GM13976 (cell line): ENCODE measurements at regions not wholly inside any gene's neighbourhood (a gene's known extent, or its start where the extent isn't known, plus 50 kb on each side); places are given as distances from the start of the nearest gene placed in this dataset.

Source experiments
- DNase-seq: peaks from one replicate; pipeline ENCODE4 v3.0.0; 2012; ENCODE audit warnings: low spot score
- CTCF ChIP-seq: IDR thresholded peaks from 2 replicates; pipeline ENCODE4 v1.5.1; 2012; ENCODE audit warnings: borderline replicate concordance, mild to moderate bottlenecking; ENCODE audit not compliant: insufficient read depth; ENCODE audit errors: extremely low read depth, missing control alignments, control extremely low read depth
- in situ Hi-C: fragments of 300-500 bp; cut with MboI; formaldehyde crosslinking; loops from one replicate; pipeline ENCODE4 v1.12.0; 2022; ENCODE audit warnings: low sequenced_read_pairs, mixed read lengths, inconsistent platforms; ENCODE audit not compliant: unreplicated experiment

DNA sequence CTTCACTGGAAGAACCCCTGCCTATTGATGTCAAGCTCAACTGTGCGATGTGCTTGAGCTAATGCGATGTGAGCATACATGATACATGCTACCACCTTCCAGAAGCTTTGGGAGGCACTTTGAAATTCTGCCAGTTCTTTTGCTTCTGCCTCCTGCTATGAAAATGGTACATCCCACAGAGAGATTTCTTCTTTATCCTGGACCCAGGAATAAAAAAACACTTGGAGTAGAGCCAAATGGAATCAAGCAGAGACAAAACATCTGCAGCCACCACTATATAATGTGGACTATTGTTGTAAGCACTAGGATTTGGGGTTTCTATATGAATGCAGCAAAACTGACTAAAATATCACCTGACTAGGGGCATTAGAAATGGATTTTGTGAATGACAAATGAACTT is 119.9 kb upstream of the GAP43 start:
- TF ChIP-seq CTCF: no peak
- no peak for DNase-seq
- in situ Hi-C loops: no loop called here

GRCh38 chr3:115508562-115508961 is 114.7 kb upstream of the GAP43 start:
- no peak for DNase-seq
- in situ Hi-C loops: no loop called here
- no peak for TF ChIP-seq CTCF

DNA sequence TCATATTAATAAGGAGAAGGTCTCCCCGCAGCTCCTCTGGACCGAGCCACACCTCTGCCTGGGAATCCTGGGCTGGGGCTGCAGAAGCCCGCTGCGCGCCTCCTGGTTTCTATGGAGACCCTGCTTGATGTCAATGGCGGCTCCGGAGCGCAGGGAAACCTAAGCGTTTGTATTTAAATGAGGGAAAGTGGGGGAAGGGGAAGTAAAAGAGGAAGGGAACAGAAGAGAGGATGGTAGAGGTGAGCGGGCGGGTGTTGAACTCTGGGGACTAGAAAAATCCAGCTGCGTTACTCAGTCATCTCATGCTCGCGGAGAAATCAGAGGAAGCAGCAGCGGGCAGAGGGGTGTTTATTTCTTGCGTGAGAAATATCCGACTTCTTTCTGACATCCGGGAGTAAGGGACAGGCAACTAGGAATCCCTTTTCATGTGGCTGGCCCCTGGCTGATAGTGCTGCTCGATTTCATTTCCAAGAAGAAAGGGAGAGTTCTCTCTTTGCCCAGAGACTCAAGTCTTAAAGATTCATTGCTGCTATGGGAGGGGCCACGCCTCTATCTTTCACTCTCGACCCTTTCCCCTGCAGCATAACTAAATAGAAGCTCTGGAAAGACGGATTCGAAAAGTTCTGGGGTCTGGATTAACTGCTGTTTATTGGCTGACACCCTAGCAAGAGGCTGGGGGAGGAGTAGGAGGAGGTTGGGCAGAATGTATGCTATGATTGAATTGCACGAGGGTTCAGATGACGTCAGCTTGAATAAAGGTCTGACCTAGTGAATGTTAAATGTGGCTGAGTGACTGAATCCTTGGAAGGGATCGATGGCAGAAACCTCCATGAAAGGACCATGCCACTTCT is 110.5 kb upstream of the GAP43 start:
- in situ Hi-C loops: no loop called here
- DNase-seq: no peak
- no peak for TF ChIP-seq CTCF

DNA sequence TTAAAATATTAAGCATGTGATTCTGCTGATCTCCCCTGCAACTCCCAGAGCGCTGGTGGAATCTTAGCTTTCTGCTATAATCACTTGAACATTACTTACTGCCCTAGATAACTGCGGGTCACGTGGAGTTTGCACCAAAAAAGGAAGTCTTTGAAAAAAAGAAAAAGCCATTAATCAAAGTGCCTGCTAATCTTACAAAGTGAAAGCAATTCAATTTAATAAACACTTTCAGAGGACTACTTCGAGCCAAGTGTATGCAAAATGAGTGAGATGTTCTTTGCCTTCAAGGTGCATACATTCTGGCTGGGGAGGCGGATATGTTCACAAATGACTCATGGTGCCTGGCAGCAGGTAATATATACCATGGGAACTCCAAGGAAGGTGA is 109.9 kb upstream of the GAP43 start:
- DNase-seq: no peak
- TF ChIP-seq CTCF: no peak
- in situ Hi-C loops: no loop called here

DNA sequence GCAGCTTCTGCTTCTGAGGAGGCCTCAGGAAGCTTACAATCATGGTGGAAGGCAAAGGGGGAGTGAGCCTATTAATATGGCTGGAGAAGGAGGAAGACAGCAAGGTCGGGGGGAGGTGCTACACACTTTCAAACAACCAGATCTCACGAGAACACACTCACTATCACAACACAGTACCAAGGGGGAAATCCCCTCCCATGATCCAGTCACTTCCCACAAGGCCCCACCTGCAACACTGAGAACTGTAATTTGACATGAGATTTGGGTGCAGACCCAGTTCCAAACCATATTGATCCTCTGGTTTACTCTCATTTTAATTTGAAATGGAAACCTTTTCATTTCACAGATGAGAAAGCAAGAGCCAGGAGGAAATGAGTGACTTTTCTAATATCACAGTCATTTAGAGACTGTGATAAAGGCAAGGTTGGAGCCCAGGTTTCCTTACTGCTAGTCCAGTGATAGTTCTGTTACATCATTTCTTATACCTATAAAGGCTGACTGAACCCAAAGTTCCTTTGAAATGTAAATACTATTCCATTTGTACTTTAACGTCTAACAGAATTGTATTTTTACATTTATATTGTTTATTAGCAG is 105.8 kb upstream of the GAP43 start:
- TF ChIP-seq CTCF: no peak
- no peak for DNase-seq
- in situ Hi-C loops: no loop called here

GRCh38 chr3:115518100-115518852 is 105.0 kb upstream of the GAP43 start:
- no peak for TF ChIP-seq CTCF
- DNase-seq: no peak
- in situ Hi-C loops: no loop called here
